ENCODE measurements at regions not wholly inside any gene's neighbourhood (a gene's known extent, or its start where the extent isn't known, plus 50 kb on each side); places are given as distances from the start of the nearest gene placed in this dataset.

GRCh38 chr2:145797692-145798091 lies 1277.8 kb upstream of the ZEB2 start:
- TF ChIP-seq EZH2 (IDR thresholded peaks at IDR 0.05; ENCODE audit: insufficient read depth, low read length) (no peak), CTCF (IDR thresholded peaks at IDR 0.05; ENCODE audit: insufficient read depth, low read depth, low read length) (no peak)

All from astrocyte (in vitro differentiated cells and primary cell).